ENCODE measurements at regions not wholly inside any gene's neighbourhood (a gene's known extent, or its start where the extent isn't known, plus 50 kb on each side); places are given as distances from the start of the nearest gene placed in this dataset.

GRCh38 chr6:137791281-137792159, 75.5 kb upstream of the TNFAIP3 start:
- Histone ChIP-seq H3K9me3 (no peaks in the 10 kb centered on the region), H3K36me3 (no peaks in the 10 kb centered on the region), H3K27me3 (no peaks in the 10 kb centered on the region), H3K4me1 (no peaks in the 10 kb centered on the region), H3K27ac (no peak overlapping the region), H3K4me3 (no peak overlapping the region)
- TF ChIP-seq POLR2A (IDR thresholded peaks at IDR 0.05) = no peak
- TF ChIP-seq, protein P1, sequence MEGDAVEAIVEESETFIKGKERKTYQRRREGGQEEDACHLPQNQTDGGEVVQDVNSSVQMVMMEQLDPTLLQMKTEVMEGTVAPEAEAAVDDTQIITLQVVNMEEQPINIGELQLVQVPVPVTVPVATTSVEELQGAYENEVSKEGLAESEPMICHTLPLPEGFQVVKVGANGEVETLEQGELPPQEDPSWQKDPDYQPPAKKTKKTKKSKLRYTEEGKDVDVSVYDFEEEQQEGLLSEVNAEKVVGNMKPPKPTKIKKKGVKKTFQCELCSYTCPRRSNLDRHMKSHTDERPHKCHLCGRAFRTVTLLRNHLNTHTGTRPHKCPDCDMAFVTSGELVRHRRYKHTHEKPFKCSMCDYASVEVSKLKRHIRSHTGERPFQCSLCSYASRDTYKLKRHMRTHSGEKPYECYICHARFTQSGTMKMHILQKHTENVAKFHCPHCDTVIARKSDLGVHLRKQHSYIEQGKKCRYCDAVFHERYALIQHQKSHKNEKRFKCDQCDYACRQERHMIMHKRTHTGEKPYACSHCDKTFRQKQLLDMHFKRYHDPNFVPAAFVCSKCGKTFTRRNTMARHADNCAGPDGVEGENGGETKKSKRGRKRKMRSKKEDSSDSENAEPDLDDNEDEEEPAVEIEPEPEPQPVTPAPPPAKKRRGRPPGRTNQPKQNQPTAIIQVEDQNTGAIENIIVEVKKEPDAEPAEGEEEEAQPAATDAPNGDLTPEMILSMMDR (IDR thresholded peaks at IDR 0.05) = no peak
- intact Hi-C loops (cut with DNase I) = no loop called here
- 74% methylated on average over 6 of the region's 6 CpGs for WGBS (ENCODE audit: insufficient coverage, low coverage, low lambda C conversion rate, missing lambda C conversion rate)
- ATAC-seq (peak in 1 of 4 donors; percentile 48), DNase-seq (no peak)

- 67% methylated on average over 6 of the region's 6 CpGs for WGBS (ENCODE audit: insufficient coverage, low coverage, low lambda C conversion rate, missing lambda C conversion rate)
- H3K36me3 ChIP-seq = no peaks in the 10 kb centered on the region
- no peak for ATAC-seq
- H3K4me1 ChIP-seq = no peaks in the 10 kb centered on the region
- H3K27ac ChIP-seq = no peak overlapping the region
- H3K27me3 ChIP-seq = no peaks in the 10 kb centered on the region
- TF ChIP-seq POLR2A (IDR thresholded peaks at IDR 0.05) = no peak
- TF ChIP-seq, protein P1 (IDR thresholded peaks at IDR 0.05) = no peak
- no peaks in the 10 kb centered on the region for H3K9me3 ChIP-seq
- H3K4me3 ChIP-seq = no peak overlapping the region
- intact Hi-C loops (cut with DNase I) = no loop called here
- DNase-seq = no peak
These were observed 74.7 kb upstream of the TNFAIP3 start for GRCh38 chr6:137792160-137793033.

DNA sequence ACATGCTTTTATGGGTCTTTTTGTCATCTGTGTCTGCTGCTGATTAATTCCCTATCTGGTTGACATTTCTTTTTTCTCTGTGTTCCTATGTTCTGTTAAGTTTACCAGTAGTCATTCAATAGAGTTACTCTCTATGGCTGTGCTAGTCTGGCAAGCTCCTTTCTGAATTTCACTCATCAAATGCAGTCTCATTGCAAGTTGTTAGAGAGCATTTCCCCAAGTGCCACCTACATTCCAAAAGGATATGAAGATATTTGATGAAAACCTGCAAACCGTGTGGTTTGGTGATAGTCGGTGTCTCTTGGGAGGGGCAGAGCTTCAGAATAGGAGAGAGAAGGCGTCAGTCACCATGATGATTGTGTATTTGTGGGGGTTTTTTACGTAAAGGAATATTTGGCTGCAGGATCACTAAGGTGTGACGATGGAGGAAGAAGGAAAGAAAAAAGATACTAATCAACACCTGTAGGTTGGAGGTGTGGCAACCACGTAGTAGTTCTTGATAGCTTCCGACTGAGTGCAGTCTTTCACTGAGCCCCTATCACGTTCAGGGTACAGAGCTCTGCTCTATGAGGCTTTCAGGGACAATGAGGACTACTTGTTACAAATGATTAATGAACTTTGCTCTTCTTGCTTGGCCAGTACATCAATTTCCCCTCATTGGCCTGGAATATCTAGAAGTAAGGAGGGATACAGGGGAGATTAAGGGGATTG, 73.1 kb upstream of the TNFAIP3 start:
- TF ChIP-seq, protein P1 (IDR thresholded peaks at IDR 0.05) = no peak
- TF ChIP-seq POLR2A (IDR thresholded peaks at IDR 0.05) = no peak
- no peaks in the 10 kb centered on the region for H3K27me3 ChIP-seq
- no peaks in the 10 kb centered on the region for H3K36me3 ChIP-seq
- DNase-seq (no peak), ATAC-seq (no peak)
- H3K9me3 ChIP-seq = no peaks in the 10 kb centered on the region
- intact Hi-C loops (cut with DNase I) = no loop called here
- no peak overlapping the region for H3K4me3 ChIP-seq
- H3K4me1 ChIP-seq = no peaks in the 10 kb centered on the region
- WGBS (ENCODE audit: insufficient coverage, low coverage, low lambda C conversion rate, missing lambda C conversion rate) = 88% methylated on average over 8 of the region's 8 CpGs
- no peak overlapping the region for H3K27ac ChIP-seq

- Histone ChIP-seq H3K4me3 (no peak overlapping the region), H3K36me3 (no peaks in the 10 kb centered on the region), H3K9me3 (no peaks in the 10 kb centered on the region), H3K27ac (no peak overlapping the region), H3K27me3 (no peaks in the 10 kb centered on the region), H3K4me1 (no peaks in the 10 kb centered on the region)
- intact Hi-C loops (cut with DNase I) = no loop called here
- DNase-seq (no peak), ATAC-seq (no peak)
- 75% methylated on average over 4 of the region's 4 CpGs for WGBS (ENCODE audit: insufficient coverage, low coverage, low lambda C conversion rate, missing lambda C conversion rate)
- TF ChIP-seq, protein P1 (IDR thresholded peaks at IDR 0.05) = no peak
- no peak for TF ChIP-seq POLR2A (IDR thresholded peaks at IDR 0.05)
These were observed 72.4 kb upstream of the TNFAIP3 start for GRCh38 chr6:137794516-137795201.

Data from right lobe of liver (tissue), 6 donors.